Stomach (tissue), 4 donors: ENCODE measurements at regions not wholly inside any gene's neighbourhood (a gene's known extent, or its start where the extent isn't known, plus 50 kb on each side); places are given as distances from the start of the nearest gene placed in this dataset.

Source experiments
- CTCF ChIP-seq, 7 experiments: fragments of 450-650 bp in 4 of 7; fragments of 200-600 bp in 3 of 7; sonication (generic) in 3 of 7; IDR thresholded peaks; one replicate each; pipeline ENCODE4 v1.5.1; 2016 to 2019; ENCODE audit warnings: antibody characterized with exemption in 7 of 7, control low read depth in 2 of 7, mild to moderate bottlenecking in 1 of 7
- POLR2A ChIP-seq, 4 donors: fragments of 450-650 bp; IDR thresholded peaks; one replicate each; pipeline ENCODE4 v1.6.1; 2016; ENCODE audit warnings: antibody characterized with exemption in 4 of 4, control low read depth in 2 of 4, mild to moderate bottlenecking in 1 of 4, moderate library complexity in 1 of 4

- TF ChIP-seq CTCF (IDR thresholded peaks at IDR 0.05) (no peak), POLR2A (IDR thresholded peaks at IDR 0.05) (no peak)
Observed at GRCh38 chr13:44172281-44172810, 201.3 kb upstream of the SERP2 start.
